Body of pancreas (tissue), 4 donors: ENCODE measurements at regions not wholly inside any gene's neighbourhood (a gene's known extent, or its start where the extent isn't known, plus 50 kb on each side); places are given as distances from the start of the nearest gene placed in this dataset.

Experiments
- ATAC-seq: fragments of 150-250 bp; one replicate; pipeline ENCODE4 v1.9.1; 2016
- DNase-seq, 4 donors: peaks; one replicate each; pipeline ENCODE4 v3.0.0-alpha.2; 2019
- H3K27ac ChIP-seq, 4 donors: fragments of 200-600 bp; sonication (generic); 1 replicate in 3 of 4; 2 replicates in 1 of 4; pipeline versions ENCODE4 v1.5.1 to v1.6.1; 2016 to 2019; ENCODE audit warnings: mild to moderate bottlenecking in 1 of 4, mixed read lengths in 1 of 4, moderate library complexity in 1 of 4
- H3K27me3 ChIP-seq, 2 donors: fragments of 200-600 bp; sonication (generic); one replicate each; pipeline ENCODE4 v1.6.0; 2016; ENCODE audit warnings: mild to moderate bottlenecking in 1 of 2
- H3K36me3 ChIP-seq, 2 donors: fragments of 200-600 bp; sonication (generic); replicated peaks in 1 of 2; 2 replicates each; pipeline ENCODE4 v1.5.1; 2016; ENCODE audit warnings: low read depth in 2 of 2; ENCODE audit not compliant: insufficient read depth in 1 of 2
- H3K4me1 ChIP-seq: fragments of 200-600 bp; sonication (generic); one replicate; pipeline ENCODE4 v1.6.0; 2016
- H3K4me3 ChIP-seq, 2 donors: fragments of 200-600 bp; sonication (generic); 1 replicate in 1 of 2; 2 replicates in 1 of 2; pipeline ENCODE4 v1.5.1; 2016 to 2019
- H3K9me3 ChIP-seq, 3 donors: fragments of 200-600 bp; sonication (generic); 1 replicate in 2 of 3; 2 replicates in 1 of 3; pipeline ENCODE4 v1.5.1; 2016
- CTCF ChIP-seq, 7 experiments: fragments of 450-650 bp in 4 of 7; fragments of 200-600 bp in 3 of 7; sonication (generic) in 3 of 7; IDR thresholded peaks; one replicate each; pipeline ENCODE4 v1.5.1; 2016 to 2019; ENCODE audit warnings: antibody characterized with exemption in 7 of 7
- POLR2A ChIP-seq, 3 donors: fragments of 450-650 bp; IDR thresholded peaks; one replicate each; pipeline ENCODE4 v1.6.1; 2016; ENCODE audit warnings: antibody characterized with exemption in 3 of 3, mild to moderate bottlenecking in 2 of 3
- WGBS, 2 donors: methylation state at CpG; one replicate each; pipeline ENCODE4 v1.1.5; 2017; 5-methylcytosine and 5-hydroxymethylcytosine counted together
- intact Hi-C: fragments of 100-400 bp; cut with DNase I; formaldehyde crosslinking; loops from one replicate; pipeline ENCODE4 v1.15.1; 2023

- TF ChIP-seq POLR2A (IDR thresholded peaks at IDR 0.05) (no peak), CTCF (IDR thresholded peaks at IDR 0.05) (no peak)
- Histone ChIP-seq H3K4me1 (no peaks in the 10 kb centered on the region), H3K27me3 (no peaks in the 10 kb centered on the region), H3K36me3 (no peaks in the 10 kb centered on the region), H3K27ac (no peak overlapping the region), H3K4me3 (no peak overlapping the region), H3K9me3 (peaks cover 0 to 6% (median 0%) of the 10 kb centered on the region in 3 donors)
- intact Hi-C loops, result no loop called here
- 20 to 31% methylated on average over 1 of the region's 1 CpG for WGBS, 2 donors
- ATAC-seq (no peak), DNase-seq (no peak)
Observed at GRCh38 chr11:36783808-36784207, 185.8 kb upstream of the RAG2 start.

- Histone ChIP-seq H3K4me3 (no peak overlapping the region), H3K9me3 (no peaks in the 10 kb centered on the region), H3K27me3 (no peaks in the 10 kb centered on the region), H3K4me1 (no peaks in the 10 kb centered on the region), H3K27ac (no peak overlapping the region), H3K36me3 (no peaks in the 10 kb centered on the region)
- TF ChIP-seq CTCF (IDR thresholded peaks at IDR 0.05), result no peak
- no peak for TF ChIP-seq POLR2A (IDR thresholded peaks at IDR 0.05)
- DNase-seq, result no peak
- intact Hi-C loops, result no loop called here
- no peak for ATAC-seq
- 63% methylated on average over 3 of the region's 3 CpGs for WGBS, 2 donors
Observed at GRCh38 chr11:36779791-36780190, 181.8 kb upstream of the RAG2 start.

GRCh38 chr11:36777311-36777710 lies 179.3 kb upstream of the RAG2 start:
- Histone ChIP-seq H3K4me3 (no peak overlapping the region), H3K36me3 (no peaks in the 10 kb centered on the region), H3K9me3 (no peaks in the 10 kb centered on the region), H3K4me1 (no peaks in the 10 kb centered on the region), H3K27me3 (no peaks in the 10 kb centered on the region), H3K27ac (no peak overlapping the region)
- ATAC-seq, result no peak
- WGBS, 2 donors, result 62 to 68% methylated on average over 2 of the region's 2 CpGs
- intact Hi-C loops, result no loop called here
- no peak for DNase-seq
- TF ChIP-seq CTCF (IDR thresholded peaks at IDR 0.05) (no peak), POLR2A (IDR thresholded peaks at IDR 0.05) (no peak)

- no peak for TF ChIP-seq CTCF (IDR thresholded peaks at IDR 0.05)
- no peak for TF ChIP-seq POLR2A (IDR thresholded peaks at IDR 0.05)
- no peak for DNase-seq
- Histone ChIP-seq H3K4me1 (no peaks in the 10 kb centered on the region), H3K4me3 (no peak overlapping the region), H3K9me3 (no peaks in the 10 kb centered on the region), H3K27ac (no peak overlapping the region), H3K27me3 (no peaks in the 10 kb centered on the region), H3K36me3 (no peaks in the 10 kb centered on the region)
- ATAC-seq, result no peak
- intact Hi-C loops, result no loop called here
- WGBS, 2 donors, result 76 to 79% methylated on average over 2 of the region's 2 CpGs
Observed at GRCh38 chr11:36775756-36776155, 177.7 kb upstream of the RAG2 start.

GRCh38 chr11:36775130-36775529 lies 177.1 kb upstream of the RAG2 start:
- intact Hi-C loops, result no loop called here
- TF ChIP-seq CTCF (IDR thresholded peaks at IDR 0.05), result no peak
- no peak for TF ChIP-seq POLR2A (IDR thresholded peaks at IDR 0.05)
- ATAC-seq, result no peak

More at GRCh38 chr11:36775130-36775529, 177.1 kb upstream of the RAG2 start:
- Histone ChIP-seq H3K36me3 (no peaks in the 10 kb centered on the region), H3K4me3 (no peak overlapping the region), H3K4me1 (no peaks in the 10 kb centered on the region), H3K27ac (no peak overlapping the region), H3K27me3 (no peaks in the 10 kb centered on the region), H3K9me3 (no peaks in the 10 kb centered on the region)
- no peak for DNase-seq
- 27 to 41% methylated on average over 1 of the region's 1 CpG for WGBS, 2 donors
